NCI-H774 (cell line): ENCODE measurements at regions not wholly inside any gene's neighbourhood (a gene's known extent, or its start where the extent isn't known, plus 50 kb on each side); places are given as distances from the start of the nearest gene placed in this dataset.

ENCODE experiments used
- DNase-seq: peaks from one replicate; lab custom pipeline; 2025; lab: John Stamatoyannopoulos, UW

- DNase-seq: no peak
These were observed 121.7 kb downstream of the EVX1 start for GRCh38 chr7:27364344-27364758.

- no peak for DNase-seq
These were observed 124.8 kb downstream of the EVX1 start for GRCh38 chr7:27367179-27367932.

GRCh38 chr7:27367933-27368549 is 125.4 kb downstream of the EVX1 start:
- DNase-seq: no peak

GRCh38 chr7:27374958-27375841 is 132.6 kb downstream of the EVX1 start:
- no peak for DNase-seq

GRCh38 chr7:27375958-27376357 is 133.4 kb downstream of the EVX1 start:
- DNase-seq: no peak

- DNase-seq: no peak
These were observed 135.4 kb downstream of the EVX1 start for GRCh38 chr7:27377988-27378387.

- no peak for DNase-seq
These were observed 139.7 kb downstream of the EVX1 start for GRCh38 chr7:27382307-27382706.

DNA sequence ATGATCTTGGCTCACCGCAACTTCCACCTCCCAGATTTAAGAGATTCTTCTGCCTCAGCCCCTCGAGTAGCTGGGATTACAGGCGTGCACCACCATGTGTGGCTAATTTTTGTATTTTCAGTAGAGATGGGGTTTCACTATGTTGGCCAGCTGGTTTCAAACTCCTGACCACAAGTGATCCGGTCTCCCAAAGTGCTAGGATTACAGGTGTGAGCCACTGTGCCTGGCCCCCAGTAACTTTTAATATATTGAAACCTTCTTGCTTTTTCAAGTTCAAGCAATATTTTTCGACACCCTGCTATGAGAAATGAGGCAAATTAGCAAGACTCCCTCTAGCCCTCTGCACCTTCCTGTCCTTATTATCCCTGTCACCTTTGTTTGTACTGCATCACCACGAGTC is 144.0 kb downstream of the EVX1 start:
- no peak for DNase-seq

DNA sequence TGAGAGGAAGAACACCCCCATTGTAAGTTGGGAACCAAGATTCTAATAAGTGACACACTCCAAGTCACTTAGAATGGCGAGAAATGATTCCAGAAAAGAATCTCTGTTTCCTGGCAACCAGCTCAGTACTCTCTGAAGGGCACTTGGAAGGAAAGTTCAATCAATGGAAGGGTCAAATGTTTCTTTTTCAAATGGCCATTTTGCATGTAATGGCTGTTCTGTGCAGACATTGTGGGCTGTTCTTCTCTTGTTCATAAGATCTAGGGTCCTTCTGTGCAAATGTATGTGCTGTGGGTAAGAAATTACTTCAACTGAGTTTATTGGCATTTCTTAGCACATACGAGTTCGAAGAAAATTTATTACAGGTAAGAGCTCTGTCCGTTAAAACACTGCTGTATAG is 145.3 kb downstream of the EVX1 start:
- DNase-seq: no peak

DNA sequence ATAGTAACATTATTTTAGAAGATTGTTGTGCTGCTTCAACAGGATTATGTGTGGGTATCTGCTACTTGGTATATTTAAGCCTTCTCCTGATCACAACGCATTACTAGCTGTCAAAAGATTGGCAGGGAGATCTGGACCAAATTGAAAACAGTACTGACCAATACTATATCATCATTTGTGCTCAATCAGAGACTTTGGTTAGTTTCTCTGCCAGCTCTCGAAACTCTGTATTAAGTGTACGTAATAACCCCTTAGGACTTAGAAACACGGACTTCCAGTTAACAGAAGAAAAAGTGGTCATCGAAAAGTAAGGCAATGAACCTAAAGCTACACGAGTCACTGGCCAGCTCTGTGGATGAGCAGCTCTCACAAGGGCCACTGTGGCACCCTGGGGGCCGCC is 146.0 kb downstream of the EVX1 start:
- no peak for DNase-seq

GRCh38 chr7:27389496-27389895 is 146.9 kb downstream of the EVX1 start:
- DNase-seq: no peak

DNA sequence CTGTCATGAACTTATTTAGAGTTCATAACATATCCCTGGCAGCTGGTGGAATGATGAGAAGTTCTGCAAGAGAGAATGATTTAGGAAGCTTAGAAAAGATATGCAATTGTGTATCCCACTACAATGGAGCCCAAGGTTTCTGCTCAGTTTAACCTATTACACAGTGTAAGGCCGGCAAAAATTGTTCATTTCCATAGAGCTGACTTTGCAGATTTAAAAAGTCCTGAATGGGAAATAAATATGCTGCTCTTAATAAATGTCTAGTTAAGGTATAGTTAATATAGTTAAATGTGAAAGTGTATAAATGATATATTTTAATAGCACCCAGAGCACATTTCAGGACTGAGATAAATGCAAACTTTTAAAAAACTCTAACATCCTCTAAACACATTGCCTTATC is 149.9 kb downstream of the EVX1 start:
- no peak for DNase-seq

GRCh38 chr7:27394871-27395270 is 152.3 kb downstream of the EVX1 start:
- no peak for DNase-seq

- DNase-seq: no peak
These were observed 153.0 kb downstream of the EVX1 start for GRCh38 chr7:27395626-27396025.

DNA sequence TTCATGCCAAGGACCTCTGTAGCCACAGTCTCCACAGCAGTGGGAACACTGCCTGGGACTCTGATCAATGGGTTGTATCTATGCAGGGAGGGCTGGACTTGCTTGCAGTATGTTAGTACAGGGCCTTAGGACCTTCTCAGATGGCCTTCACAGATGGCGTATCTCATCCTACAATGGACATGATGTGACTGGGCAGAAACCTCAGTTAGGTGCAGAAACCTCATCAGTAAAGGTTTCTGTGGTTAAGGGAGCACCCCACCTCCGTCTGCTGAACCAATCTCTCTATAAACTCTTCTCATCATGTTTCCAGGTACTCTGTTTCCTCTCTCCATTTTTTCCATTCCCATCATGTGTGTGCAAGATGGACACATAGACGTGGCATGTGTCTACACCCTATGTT is 154.9 kb downstream of the EVX1 start:
- no peak for DNase-seq

DNA sequence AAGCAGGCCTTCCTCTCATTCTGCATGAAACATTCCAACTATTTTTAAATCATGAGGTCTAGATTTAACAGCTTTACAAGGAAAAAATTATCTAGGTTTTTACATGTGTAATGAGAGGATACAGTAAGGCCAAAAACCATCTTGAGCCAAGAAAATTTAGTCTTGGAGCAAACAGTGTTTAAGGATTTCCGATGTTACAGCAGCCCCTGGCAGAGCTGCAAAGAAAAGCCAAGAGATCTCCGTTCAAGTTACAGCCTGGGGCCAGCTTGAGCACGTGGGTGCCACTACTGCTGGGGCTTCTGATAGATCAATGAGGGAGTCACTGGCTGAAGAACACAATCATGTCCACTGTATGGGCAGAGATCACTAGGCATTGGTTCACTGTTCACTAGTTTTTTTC is 156.2 kb downstream of the EVX1 start:
- no peak for DNase-seq

DNA sequence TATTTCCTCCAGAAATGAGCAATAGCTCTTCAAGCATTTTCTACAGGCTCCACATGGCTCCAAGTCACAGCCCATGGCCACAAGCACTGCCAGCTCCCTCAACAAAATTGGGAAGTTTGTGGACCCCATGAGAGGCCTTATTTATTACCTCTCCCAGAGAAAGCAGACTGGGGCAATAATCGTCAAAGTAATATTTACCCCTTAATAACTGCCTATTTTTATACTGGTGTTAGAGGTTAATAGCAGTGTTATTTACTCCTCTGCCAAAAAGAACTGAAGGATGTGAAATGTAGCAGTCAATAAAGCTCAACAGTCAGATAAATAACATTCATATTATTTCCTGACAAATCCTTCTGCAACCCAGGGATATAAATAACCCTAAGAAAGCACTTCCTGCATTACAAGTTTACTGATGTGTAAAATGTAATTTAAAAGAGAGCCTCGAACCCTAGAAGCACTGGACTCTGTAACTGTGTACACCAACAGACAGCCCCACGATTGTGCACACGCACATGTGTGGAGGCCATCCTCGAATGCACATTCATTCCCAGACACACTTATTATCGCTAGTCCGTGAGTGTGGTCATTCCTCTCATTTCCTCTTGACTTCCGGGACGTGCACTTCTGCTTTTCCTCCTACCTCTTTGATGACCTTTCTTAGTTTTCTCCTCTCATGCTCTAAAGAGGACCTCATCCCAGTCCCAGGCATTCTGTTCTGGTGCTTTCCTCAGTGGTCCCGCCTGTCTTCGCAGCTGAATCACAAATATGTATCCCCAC is 157.4 kb downstream of the EVX1 start:
- DNase-seq: no peak

GRCh38 chr7:27405780-27406179 is 163.2 kb downstream of the EVX1 start:
- DNase-seq: no peak

DNA sequence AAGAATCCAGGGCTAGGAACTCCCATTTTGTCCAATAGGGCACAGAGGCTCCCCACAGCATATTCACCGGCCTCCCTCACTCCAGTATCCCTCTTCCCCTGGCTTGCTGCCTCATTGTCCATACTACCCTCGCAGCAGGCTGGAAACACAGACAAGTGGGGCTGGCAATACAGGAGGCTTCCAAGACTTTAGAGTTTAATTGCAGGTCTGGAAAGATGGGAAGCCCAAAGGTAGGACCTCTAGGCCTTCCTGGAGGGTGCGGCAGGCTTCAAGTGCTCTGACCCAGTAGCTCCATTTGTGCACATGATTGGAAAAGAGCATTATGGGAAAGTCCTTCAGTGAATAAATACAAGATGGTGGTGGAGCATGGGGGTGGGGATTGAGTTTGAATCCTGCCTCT is 166.7 kb downstream of the EVX1 start:
- no peak for DNase-seq

DNA sequence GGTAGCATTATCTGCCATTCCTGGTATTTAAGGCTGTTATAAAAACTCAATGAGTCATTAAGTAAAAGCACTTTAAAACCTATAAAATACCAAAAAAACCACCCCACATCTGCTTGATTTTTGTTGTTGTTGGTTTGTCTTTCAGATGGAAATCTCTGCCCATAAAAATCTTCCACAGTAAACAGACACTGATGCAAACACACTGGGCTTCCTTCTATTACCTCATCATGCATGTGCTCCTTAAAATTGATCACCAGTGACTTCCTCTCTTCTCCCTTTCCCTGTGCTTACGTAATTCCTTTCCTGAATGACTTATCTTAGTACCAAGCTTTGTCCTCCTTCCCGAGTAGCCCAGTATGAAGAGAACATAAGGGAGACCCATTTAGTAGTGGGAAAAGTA is 167.2 kb downstream of the EVX1 start:
- DNase-seq: no peak

DNA sequence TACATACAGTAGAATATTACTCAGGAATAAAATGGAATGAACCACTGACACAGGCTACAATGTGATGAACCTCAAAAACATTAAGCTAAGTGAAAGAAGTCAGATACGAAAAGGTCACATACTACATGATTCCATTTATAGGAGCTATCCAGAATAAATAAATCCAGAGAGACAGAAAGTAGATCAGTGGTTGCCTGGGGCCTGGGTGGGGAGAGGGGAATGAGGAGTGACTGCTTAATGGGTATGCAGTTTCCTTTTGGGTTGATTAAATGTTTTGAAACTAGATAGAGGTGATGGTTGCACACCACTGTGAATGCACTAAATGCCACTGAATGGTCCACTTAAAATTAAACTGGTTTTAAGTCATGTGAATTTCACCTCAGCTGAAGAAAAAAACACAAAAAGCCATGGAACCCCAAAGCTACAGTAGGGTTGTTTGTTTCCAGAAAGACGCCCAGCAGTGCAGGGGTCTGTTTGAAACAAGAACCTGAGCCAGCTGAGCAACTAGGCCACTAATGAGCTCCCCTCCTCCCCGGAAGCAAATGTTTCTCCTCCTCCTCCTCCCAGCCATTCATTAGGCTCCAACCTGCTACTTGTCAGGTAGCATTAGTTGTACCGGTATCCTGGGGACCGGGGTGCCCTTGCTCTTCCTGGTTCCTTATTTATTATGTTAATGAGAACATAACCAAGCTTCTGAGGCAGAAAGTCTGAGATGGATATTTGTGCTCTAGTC is 168.4 kb downstream of the EVX1 start:
- no peak for DNase-seq
